Mesenchymal stem cell (in vitro differentiated cells and primary cell): ENCODE measurements at regions not wholly inside any gene's neighbourhood (a gene's known extent, or its start where the extent isn't known, plus 50 kb on each side); places are given as distances from the start of the nearest gene placed in this dataset.

Experiments used
- DNase-seq: peaks from one replicate; pipeline ENCODE4 v3.0.0-alpha.2; 2013
- H2AFZ ChIP-seq: one replicate; pipeline ENCODE4 v1.6.1; 2013; ENCODE audit warnings: low read depth, mild to moderate bottlenecking, control low read depth, inconsistent platforms, low read length, moderate library complexity
- H2AK5ac ChIP-seq: 2 replicates; pipeline ENCODE4 v1.6.1; 2013; ENCODE audit warnings: low read length, moderate library complexity, mild to moderate bottlenecking, inconsistent platforms; ENCODE audit not compliant: severe bottlenecking
- H2BK120ac ChIP-seq: one replicate; pipeline ENCODE4 v1.6.1; 2013; ENCODE audit warnings: low read depth, mild to moderate bottlenecking, inconsistent platforms, low read length, moderate library complexity
- H2BK12ac ChIP-seq, 2 experiments: one replicate each; pipeline ENCODE4 v1.6.1; 2013; ENCODE audit warnings: inconsistent platforms in 2 of 2, low read length in 2 of 2, mild to moderate bottlenecking in 2 of 2, moderate library complexity in 2 of 2, control low read depth in 1 of 2
- H2BK15ac ChIP-seq: one replicate; pipeline ENCODE4 v1.6.1; 2013; ENCODE audit warnings: mild to moderate bottlenecking, low read depth, inconsistent platforms; ENCODE audit not compliant: poor library complexity, severe bottlenecking
- H2BK5ac ChIP-seq: 2 replicates; pipeline ENCODE4 v1.6.1; 2013; ENCODE audit warnings: low read depth, mild to moderate bottlenecking, low read length, control low read depth, inconsistent platforms; ENCODE audit not compliant: poor library complexity, severe bottlenecking
- H3K14ac ChIP-seq, 2 experiments: one replicate each; pipeline ENCODE4 v1.6.1; 2013; ENCODE audit warnings: inconsistent platforms in 2 of 2, low read length in 2 of 2, control low read depth in 1 of 2, mild to moderate bottlenecking in 1 of 2, moderate library complexity in 1 of 2
- H3K18ac ChIP-seq, 2 experiments: one replicate each; pipeline ENCODE4 v1.6.1; 2013; ENCODE audit warnings: inconsistent platforms in 2 of 2, low read length in 2 of 2, control low read depth in 1 of 2, low read depth in 1 of 2, mild to moderate bottlenecking in 1 of 2
- H3K23ac ChIP-seq, 2 experiments: one replicate each; pipeline ENCODE4 v1.6.1; 2013; ENCODE audit warnings: inconsistent platforms in 2 of 2, low read length in 2 of 2, mild to moderate bottlenecking in 2 of 2, moderate library complexity in 2 of 2, control low read depth in 1 of 2
- H3K27ac ChIP-seq: 2 replicates; pipeline ENCODE4 v1.5.1; 2013; ENCODE audit warnings: mild to moderate bottlenecking, moderate library complexity, low read length, control low read depth, inconsistent platforms; ENCODE audit not compliant: poor library complexity, severe bottlenecking
- H3K27me3 ChIP-seq, 2 experiments: 2 replicates each; pipeline versions ENCODE4 v1.6.1 to v1.7.0; 2013; ENCODE audit warnings: low read length in 2 of 2, mild to moderate bottlenecking in 2 of 2, moderate library complexity in 2 of 2, control low read depth in 1 of 2, inconsistent platforms in 1 of 2; ENCODE audit not compliant: control insufficient read depth in 1 of 2, insufficient read depth in 1 of 2
- H3K36me3 ChIP-seq, 2 experiments: 2 replicates each; pipeline versions ENCODE4 v1.6.1 to v1.7.0; 2013; ENCODE audit warnings: low read length in 2 of 2, control low read depth in 1 of 2, inconsistent platforms in 1 of 2, low read depth in 1 of 2, mild to moderate bottlenecking in 1 of 2; ENCODE audit not compliant: insufficient read depth in 2 of 2, control insufficient read depth in 1 of 2
- H3K4ac ChIP-seq, 2 experiments: one replicate each; pipeline ENCODE4 v1.6.1; 2013; ENCODE audit warnings: inconsistent platforms in 2 of 2, low read length in 2 of 2, mild to moderate bottlenecking in 2 of 2, moderate library complexity in 2 of 2, control low read depth in 1 of 2, low read depth in 1 of 2
- H3K4me1 ChIP-seq: 2 replicates; pipeline ENCODE4 v1.6.1; 2013; ENCODE audit warnings: low read depth, low read length, control low read depth; ENCODE audit not compliant: control insufficient read depth, insufficient read depth
- H3K4me2 ChIP-seq: 2 replicates; pipeline ENCODE4 v1.6.1; 2013; ENCODE audit warnings: low read length, mild to moderate bottlenecking, inconsistent platforms; ENCODE audit not compliant: poor library complexity, severe bottlenecking
- H3K4me3 ChIP-seq, 2 experiments: 2 replicates each; pipeline versions ENCODE4 v1.5.1 to v1.7.0; 2013; ENCODE audit warnings: low read length in 2 of 2, mild to moderate bottlenecking in 2 of 2, control low read depth in 1 of 2, low read depth in 1 of 2; ENCODE audit not compliant: insufficient read depth in 1 of 2
- H3K79me1 ChIP-seq: replicated peaks from 2 replicates; pipeline ENCODE4 v1.6.1; 2013; ENCODE audit warnings: mild to moderate bottlenecking, control low read depth, low read length, inconsistent platforms; ENCODE audit not compliant: poor library complexity, severe bottlenecking
- H3K9ac ChIP-seq: 2 replicates; pipeline ENCODE4 v1.7.0; 2013; ENCODE audit warnings: mild to moderate bottlenecking, low read length, moderate library complexity
- H3K9me3 ChIP-seq: 2 replicates; pipeline ENCODE4 v1.7.0; 2013; ENCODE audit warnings: mild to moderate bottlenecking, low read length; ENCODE audit not compliant: control insufficient read depth
- H4K8ac ChIP-seq: one replicate; pipeline ENCODE4 v1.6.1; 2013; ENCODE audit warnings: inconsistent platforms, mild to moderate bottlenecking, low read length, moderate library complexity
- H4K91ac ChIP-seq: one replicate; pipeline ENCODE4 v1.6.1; 2013; ENCODE audit warnings: mild to moderate bottlenecking, low read length, inconsistent platforms
- WGBS: methylation state at CpG from one replicate; pipeline ENCODE4 v1.1.7; 2013; ENCODE audit warnings: mixed read lengths; 5-methylcytosine and 5-hydroxymethylcytosine counted together

GRCh38 chr21:35537604-35538003, 488.5 kb upstream of the RUNX1 start:
- WGBS = 100% methylated on average over 1 of the region's 2 CpGs
- Histone ChIP-seq H4K8ac (no peak overlapping the region), H3K14ac (no peak overlapping the region), H3K9ac (no peak overlapping the region), H3K23ac (no peak overlapping the region), H3K79me1 (no peaks in the 10 kb centered on the region), H3K4me3 (no peak overlapping the region), H2AFZ (no peak overlapping the region), H2BK120ac (no peak overlapping the region), H3K27ac (no peak overlapping the region), H2BK5ac (no peak overlapping the region), H3K4ac (no peak overlapping the region), H2AK5ac (no peak overlapping the region), H3K27me3 (no peaks in the 10 kb centered on the region), H2BK15ac (no peak overlapping the region), H4K91ac (no peak overlapping the region), H3K18ac (no peak overlapping the region), H3K4me1 (no peaks in the 10 kb centered on the region), H2BK12ac (no peak overlapping the region), H3K4me2 (no peak overlapping the region), H3K36me3 (no peaks in the 10 kb centered on the region), H3K9me3 (peaks cover 5% of the 10 kb centered on the region)
- DNase-seq = no peak

- H3K23ac ChIP-seq = no peak overlapping the region
- no peak overlapping the region for H4K8ac ChIP-seq
- peaks cover 5% of the 10 kb centered on the region for H3K9me3 ChIP-seq
- H3K27me3 ChIP-seq = no peaks in the 10 kb centered on the region
- no peak overlapping the region for H2BK5ac ChIP-seq
- H4K91ac ChIP-seq = no peak overlapping the region
- no peak overlapping the region for H2AK5ac ChIP-seq
- H3K4me3 ChIP-seq = no peak overlapping the region
- no peak for DNase-seq
- H3K27ac ChIP-seq = no peak overlapping the region
- H2AFZ ChIP-seq = no peak overlapping the region
- WGBS = 100% methylated on average over 2 of the region's 2 CpGs
- no peak overlapping the region for H2BK12ac ChIP-seq
- no peak overlapping the region for H3K9ac ChIP-seq
- no peak overlapping the region for H3K14ac ChIP-seq
- peaks cover 3% of the 10 kb centered on the region for H3K4me1 ChIP-seq
- no peak overlapping the region for H3K4ac ChIP-seq
- H3K4me2 ChIP-seq = no peak overlapping the region
- H3K36me3 ChIP-seq = no peaks in the 10 kb centered on the region
- H3K79me1 ChIP-seq = no peaks in the 10 kb centered on the region
- no peak overlapping the region for H2BK120ac ChIP-seq
- no peak overlapping the region for H3K18ac ChIP-seq
- H2BK15ac ChIP-seq = no peak overlapping the region
These were observed 484.8 kb upstream of the RUNX1 start for GRCh38 chr21:35533893-35534292.

GRCh38 chr21:35530766-35531165, 481.7 kb upstream of the RUNX1 start:
- Histone ChIP-seq H3K27ac (no peak overlapping the region), H3K79me1 (no peaks in the 10 kb centered on the region), H2BK15ac (no peak overlapping the region), H3K14ac (no peak overlapping the region), H3K36me3 (no peaks in the 10 kb centered on the region), H3K4me2 (no peak overlapping the region), H3K4me3 (no peak overlapping the region), H3K9me3 (peaks cover 5% of the 10 kb centered on the region), H3K23ac (no peak overlapping the region), H4K91ac (no peak overlapping the region), H2BK120ac (no peak overlapping the region), H2AK5ac (no peak overlapping the region), H4K8ac (no peak overlapping the region), H3K4ac (no peak overlapping the region), H2AFZ (no peak overlapping the region), H3K9ac (no peak overlapping the region), H3K4me1 (peaks cover 8% of the 10 kb centered on the region), H2BK12ac (no peak overlapping the region), H3K18ac (no peak overlapping the region), H3K27me3 (no peaks in the 10 kb centered on the region), H2BK5ac (no peak overlapping the region)
- no peak for DNase-seq
- 89% methylated on average over 6 of the region's 6 CpGs for WGBS

- H2BK5ac ChIP-seq = no peak overlapping the region
- no peak overlapping the region for H3K14ac ChIP-seq
- H3K4me3 ChIP-seq = peak overlapping the region in 1 of 2 experiments; percentile 71
- H3K23ac ChIP-seq = no peak overlapping the region
- no peak overlapping the region for H4K8ac ChIP-seq
- no peak overlapping the region for H2AK5ac ChIP-seq
- H2BK120ac ChIP-seq = no peak overlapping the region
- H2BK12ac ChIP-seq = peak overlapping the region in 1 of 2 experiments; percentile 25
- no peak overlapping the region for H3K18ac ChIP-seq
- H3K27ac ChIP-seq = peak overlapping the region; percentile 70
- DNase-seq = peak; percentile 36
- H2AFZ ChIP-seq = no peak overlapping the region
- H3K9ac ChIP-seq = peak overlapping the region; percentile 80
- H3K4me1 ChIP-seq = peaks cover 8% of the 10 kb centered on the region
- H3K4ac ChIP-seq = no peak overlapping the region
- 68% methylated on average over 2 of the region's 7 CpGs for WGBS
- no peaks in the 10 kb centered on the region for H3K36me3 ChIP-seq
- no peaks in the 10 kb centered on the region for H3K9me3 ChIP-seq
- no peaks in the 10 kb centered on the region for H3K79me1 ChIP-seq
- peak overlapping the region; percentile 78 for H3K4me2 ChIP-seq
- no peaks in the 10 kb centered on the region for H3K27me3 ChIP-seq
- H4K91ac ChIP-seq = no peak overlapping the region
- no peak overlapping the region for H2BK15ac ChIP-seq
These were observed 480.2 kb upstream of the RUNX1 start for GRCh38 chr21:35529171-35529863.
